SU-DHL-6 (cell line): ENCODE measurements at regions not wholly inside any gene's neighbourhood (a gene's known extent, or its start where the extent isn't known, plus 50 kb on each side); places are given as distances from the start of the nearest gene placed in this dataset.

Source experiments
- CTCF ChIP-seq: fragments of 200-600 bp; sonication (generic); IDR thresholded peaks from one replicate; pipeline ENCODE4 v1.5.1; 2017; ENCODE audit warnings: antibody characterized with exemption, mild to moderate bottlenecking, low read length, moderate library complexity; ENCODE audit not compliant: insufficient read depth, poor library complexity, severe bottlenecking
- EZH2phosphoT487 ChIP-seq: fragments of 200-600 bp; sonication (generic), shearing (Covaris generic); conservative IDR thresholded peaks from 2 replicates; pipeline ENCODE4 v1.6.1; 2018; ENCODE audit warnings: mild to moderate bottlenecking, antibody characterized with exemption, low read length, moderate library complexity, mixed read lengths

GRCh38 chr11:91538065-91538464 lies 686.6 kb upstream of the FAT3 start:
- TF ChIP-seq EZH2phosphoT487 = no peak
- no peak for TF ChIP-seq CTCF
